SH-SY5Y (cell line): ENCODE measurements at regions not wholly inside any gene's neighbourhood (a gene's known extent, or its start where the extent isn't known, plus 50 kb on each side); places are given as distances from the start of the nearest gene placed in this dataset.

ENCODE experiments used
- GATA2 ChIP-seq: IDR thresholded peaks from 2 replicates; pipeline ENCODE4 v1.6.1; 2011; ENCODE audit warnings: mild to moderate bottlenecking, low read depth, low read length
- GATA3 ChIP-seq: IDR thresholded peaks from 2 replicates; pipeline ENCODE4 v1.6.1; 2011; ENCODE audit warnings: low read depth, mild to moderate bottlenecking, low read length, moderate library complexity

- TF ChIP-seq GATA3 (no peak), GATA2 (no peak)
Measured at GRCh38 chr10:78252286-78252685, 218.6 kb downstream of the RPS24 start.

GRCh38 chr10:78253063-78253853 lies 219.6 kb downstream of the RPS24 start:
- TF ChIP-seq GATA2 (no peak), GATA3 (no peak)

GRCh38 chr10:78254013-78254412 lies 220.3 kb downstream of the RPS24 start:
- no peak for TF ChIP-seq GATA3
- TF ChIP-seq GATA2 = no peak

GRCh38 chr10:78255214-78255613 lies 221.6 kb downstream of the RPS24 start:
- no peak for TF ChIP-seq GATA2
- no peak for TF ChIP-seq GATA3

GRCh38 chr10:78255796-78256638 lies 222.4 kb downstream of the RPS24 start:
- TF ChIP-seq GATA3 (no peak), GATA2 (no peak)

GRCh38 chr10:78258323-78259030 lies 224.8 kb downstream of the RPS24 start:
- TF ChIP-seq GATA2 (no peak), GATA3 (no peak)

GRCh38 chr10:78259391-78259790 lies 225.7 kb downstream of the RPS24 start:
- TF ChIP-seq GATA2 = no peak
- no peak for TF ChIP-seq GATA3

- TF ChIP-seq GATA2 (peak; percentile 80), GATA3 (no peak)
Measured at GRCh38 chr10:78260141-78260540, 226.5 kb downstream of the RPS24 start.

GRCh38 chr10:78260680-78261079 lies 227.0 kb downstream of the RPS24 start:
- no peak for TF ChIP-seq GATA2
- TF ChIP-seq GATA3 = no peak

- no peak for TF ChIP-seq GATA3
- no peak for TF ChIP-seq GATA2
Measured at GRCh38 chr10:78261291-78261690, 227.6 kb downstream of the RPS24 start.

- TF ChIP-seq GATA2 = no peak
- TF ChIP-seq GATA3 = no peak
Measured at GRCh38 chr10:78262860-78263259, 229.2 kb downstream of the RPS24 start.

GRCh38 chr10:78263521-78263988 lies 229.9 kb downstream of the RPS24 start:
- TF ChIP-seq GATA3 = no peak
- no peak for TF ChIP-seq GATA2

GRCh38 chr10:78264361-78264760 lies 230.7 kb downstream of the RPS24 start:
- TF ChIP-seq GATA3 = no peak
- TF ChIP-seq GATA2 = no peak
